Anterior cingulate cortex (tissue), 58 donors: ENCODE measurements at regions not wholly inside any gene's neighbourhood (a gene's known extent, or its start where the extent isn't known, plus 50 kb on each side); places are given as distances from the start of the nearest gene placed in this dataset.

ENCODE experiments used
- DNase-seq, 58 donors: peaks; one replicate each; lab custom pipeline; 2025; lab: John Stamatoyannopoulos, UW

GRCh38 chr5:178808886-178809285, 50.9 kb upstream of the ZNF354B start:
- no peak for DNase-seq

- no peak for DNase-seq
Measured at GRCh38 chr5:178801021-178801420, 58.7 kb upstream of the ZNF354B start.

- DNase-seq, result no peak
Measured at GRCh38 chr5:178797546-178798440, 62.0 kb upstream of the ZNF354B start.

GRCh38 chr5:178797101-178797521, 62.6 kb upstream of the ZNF354B start:
- DNase-seq, result no peak

GRCh38 chr5:178796165-178796945, 63.4 kb upstream of the ZNF354B start:
- no peak for DNase-seq

- no peak for DNase-seq
Measured at GRCh38 chr5:178794433-178794832, 64.0 kb upstream of the ZNF354A start.

GRCh38 chr5:178793696-178794095, 63.2 kb upstream of the ZNF354A start:
- no peak for DNase-seq

- no peak for DNase-seq
Measured at GRCh38 chr5:178793151-178793550, 62.7 kb upstream of the ZNF354A start.

GRCh38 chr5:178791976-178792375, 61.5 kb upstream of the ZNF354A start:
- DNase-seq, result no peak

GRCh38 chr5:178790371-178790770, 59.9 kb upstream of the ZNF354A start:
- DNase-seq, result no peak

GRCh38 chr5:178788381-178789085, 58.1 kb upstream of the ZNF354A start:
- DNase-seq, result no peak

GRCh38 chr5:178787889-178788288, 57.4 kb upstream of the ZNF354A start:
- DNase-seq, result no peak

- DNase-seq, result no peak
Measured at GRCh38 chr5:178786859-178787499, 56.5 kb upstream of the ZNF354A start.

GRCh38 chr5:178786417-178786816, 56.0 kb upstream of the ZNF354A start:
- DNase-seq, result no peak

- DNase-seq, result no peak
Measured at GRCh38 chr5:178785999-178786398, 55.5 kb upstream of the ZNF354A start.

- DNase-seq, result no peak
Measured at GRCh38 chr5:178784391-178784790, 53.9 kb upstream of the ZNF354A start.

- DNase-seq, result no peak
Measured at GRCh38 chr5:178781936-178782335, 51.5 kb upstream of the ZNF354A start.

- DNase-seq, result peak in 24 of 58 donors; percentile 3 to 69 (median 26)
Measured at GRCh38 chr5:178780581-178781498, 50.4 kb upstream of the ZNF354A start.
